ENCODE measurements at regions not wholly inside any gene's neighbourhood (a gene's known extent, or its start where the extent isn't known, plus 50 kb on each side); places are given as distances from the start of the nearest gene placed in this dataset.

DNA sequence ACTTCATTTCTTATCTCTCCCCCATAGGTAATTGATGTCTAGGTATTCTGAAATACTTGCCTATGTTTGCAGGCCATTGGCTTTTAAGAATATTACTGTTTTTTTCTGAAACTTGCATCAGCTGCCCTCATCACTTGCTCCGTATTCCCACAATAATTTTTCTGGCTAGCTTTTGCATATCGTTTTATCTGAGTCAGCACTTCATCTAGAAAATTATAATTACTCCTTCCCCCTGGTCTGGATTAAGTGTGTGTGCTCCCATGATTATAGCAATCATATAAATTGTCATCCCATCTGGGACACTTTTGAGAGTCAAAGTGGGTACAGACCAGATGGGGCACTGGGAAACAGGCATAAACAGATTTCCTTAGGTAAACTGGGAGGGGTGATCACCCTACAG, 583.2 kb upstream of the B3GALT2 start (continued):
- TF ChIP-seq, protein P1, sequence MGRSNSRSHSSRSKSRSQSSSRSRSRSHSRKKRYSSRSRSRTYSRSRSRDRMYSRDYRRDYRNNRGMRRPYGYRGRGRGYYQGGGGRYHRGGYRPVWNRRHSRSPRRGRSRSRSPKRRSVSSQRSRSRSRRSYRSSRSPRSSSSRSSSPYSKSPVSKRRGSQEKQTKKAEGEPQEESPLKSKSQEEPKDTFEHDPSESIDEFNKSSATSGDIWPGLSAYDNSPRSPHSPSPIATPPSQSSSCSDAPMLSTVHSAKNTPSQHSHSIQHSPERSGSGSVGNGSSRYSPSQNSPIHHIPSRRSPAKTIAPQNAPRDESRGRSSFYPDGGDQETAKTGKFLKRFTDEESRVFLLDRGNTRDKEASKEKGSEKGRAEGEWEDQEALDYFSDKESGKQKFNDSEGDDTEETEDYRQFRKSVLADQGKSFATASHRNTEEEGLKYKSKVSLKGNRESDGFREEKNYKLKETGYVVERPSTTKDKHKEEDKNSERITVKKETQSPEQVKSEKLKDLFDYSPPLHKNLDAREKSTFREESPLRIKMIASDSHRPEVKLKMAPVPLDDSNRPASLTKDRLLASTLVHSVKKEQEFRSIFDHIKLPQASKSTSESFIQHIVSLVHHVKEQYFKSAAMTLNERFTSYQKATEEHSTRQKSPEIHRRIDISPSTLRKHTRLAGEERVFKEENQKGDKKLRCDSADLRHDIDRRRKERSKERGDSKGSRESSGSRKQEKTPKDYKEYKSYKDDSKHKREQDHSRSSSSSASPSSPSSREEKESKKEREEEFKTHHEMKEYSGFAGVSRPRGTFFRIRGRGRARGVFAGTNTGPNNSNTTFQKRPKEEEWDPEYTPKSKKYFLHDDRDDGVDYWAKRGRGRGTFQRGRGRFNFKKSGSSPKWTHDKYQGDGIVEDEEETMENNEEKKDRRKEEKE (IDR thresholded peaks at IDR 0.05): no peak
- TF ChIP-seq, protein P2, sequence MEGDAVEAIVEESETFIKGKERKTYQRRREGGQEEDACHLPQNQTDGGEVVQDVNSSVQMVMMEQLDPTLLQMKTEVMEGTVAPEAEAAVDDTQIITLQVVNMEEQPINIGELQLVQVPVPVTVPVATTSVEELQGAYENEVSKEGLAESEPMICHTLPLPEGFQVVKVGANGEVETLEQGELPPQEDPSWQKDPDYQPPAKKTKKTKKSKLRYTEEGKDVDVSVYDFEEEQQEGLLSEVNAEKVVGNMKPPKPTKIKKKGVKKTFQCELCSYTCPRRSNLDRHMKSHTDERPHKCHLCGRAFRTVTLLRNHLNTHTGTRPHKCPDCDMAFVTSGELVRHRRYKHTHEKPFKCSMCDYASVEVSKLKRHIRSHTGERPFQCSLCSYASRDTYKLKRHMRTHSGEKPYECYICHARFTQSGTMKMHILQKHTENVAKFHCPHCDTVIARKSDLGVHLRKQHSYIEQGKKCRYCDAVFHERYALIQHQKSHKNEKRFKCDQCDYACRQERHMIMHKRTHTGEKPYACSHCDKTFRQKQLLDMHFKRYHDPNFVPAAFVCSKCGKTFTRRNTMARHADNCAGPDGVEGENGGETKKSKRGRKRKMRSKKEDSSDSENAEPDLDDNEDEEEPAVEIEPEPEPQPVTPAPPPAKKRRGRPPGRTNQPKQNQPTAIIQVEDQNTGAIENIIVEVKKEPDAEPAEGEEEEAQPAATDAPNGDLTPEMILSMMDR (IDR thresholded peaks at IDR 0.05 in 2 of 3, conservative IDR thresholded peaks at IDR 0.05 in 1 of 3; ENCODE audit: control insufficient read depth in 2 of 3, extremely low read depth in 1 of 3, insufficient read depth in 1 of 3, low read depth in 3 of 3, low read length in 3 of 3): no peak
- no peak for TF ChIP-seq POLR2AphosphoS2 (IDR thresholded peaks at IDR 0.05; ENCODE audit: low read depth, low read length)

DNA sequence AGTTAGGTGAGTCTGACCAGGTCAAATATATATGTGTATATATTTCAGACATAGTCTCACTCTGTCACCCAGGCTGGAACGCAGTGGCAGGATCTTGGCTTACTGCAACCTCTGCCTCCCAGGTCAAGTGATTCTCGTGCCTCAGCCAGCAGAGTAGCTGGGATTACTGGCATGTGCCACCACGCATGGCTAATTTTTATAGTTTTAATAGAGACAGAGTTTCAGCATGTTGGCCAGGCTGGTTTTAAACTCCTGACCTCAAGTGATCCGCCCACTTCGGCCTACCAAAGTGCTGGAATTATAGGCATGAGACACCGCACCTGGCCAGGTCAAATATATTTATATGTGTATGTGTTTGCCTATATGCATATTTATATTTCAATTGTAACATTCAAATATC, 581.5 kb upstream of the B3GALT2 start:
- Histone ChIP-seq H3K9ac (ENCODE audit: control insufficient read depth, insufficient read depth, low read length) (no peak overlapping the region), H3K9me3 (replicated peaks; ENCODE audit: control insufficient read depth, insufficient read depth, low read length) (no peaks in the 10 kb centered on the region), H4K20me1 (ENCODE audit: control insufficient read depth, insufficient read depth) (no peaks in the 10 kb centered on the region), H3K27ac (ENCODE audit: control insufficient read depth, insufficient read depth) (no peak overlapping the region), H3K79me2 (ENCODE audit: control insufficient read depth, insufficient read depth, low read length) (no peaks in the 10 kb centered on the region), H3K4me2 (ENCODE audit: control insufficient read depth, insufficient read depth) (no peak overlapping the region), H2AFZ (ENCODE audit: control insufficient read depth, low read depth, low read length) (no peak overlapping the region), H3K36me3 (ENCODE audit: control insufficient read depth in 2 of 2, insufficient read depth in 2 of 2, low read length in 1 of 2) (no peaks in the 10 kb centered on the region), H3K4me1 (ENCODE audit: control insufficient read depth, insufficient read depth, low read length) (no peaks in the 10 kb centered on the region), H3K27me3 (replicated peaks in 1 of 2; ENCODE audit: control insufficient read depth in 2 of 2, insufficient read depth in 2 of 2, low read length in 1 of 2) (no peaks in the 10 kb centered on the region), H3K4me3 (no peak overlapping the region)
- WGBS (ENCODE audit: insufficient coverage, insufficient replicate concordance, low lambda C conversion rate, missing lambda C conversion rate): 40% methylated on average over 6 of the region's 6 CpGs
- FAIRE-seq (no peak), DNase-seq (ENCODE audit: low read depth, low spot score) (no peak), ATAC-seq (no peak)
- CTCF ChIA-PET: interaction anchor here (0.6 kb wide), 1 partner anchor 320 kb away, joined by 3 read pairs; no protein-coding TSS in a partner anchor
- POLR2A ChIA-PET: no interaction called here
- in situ Hi-C loops (cut with MboI) (no loop called here), intact Hi-C loops (cut with micrococcal nuclease; ENCODE audit: unreplicated experiment) (no loop called here)
- no peak for TF ChIP-seq FOXM1 (IDR thresholded peaks at IDR 0.05; ENCODE audit: low read depth, low read length)
- TF ChIP-seq NR2C1 (IDR thresholded peaks at IDR 0.05): no peak
- TF ChIP-seq BRCA1 (IDR thresholded peaks at IDR 0.05; ENCODE audit: low read depth, low read length): no peak
- SMC1A ChIA-PET (ENCODE audit: uncharacterized antibody, unreplicated experiment): no interaction called here
- RAD21 ChIA-PET (ENCODE audit: unreplicated experiment): no interaction called here
- no TSS peak for BruUV-seq (replicated peaks)
